KG1 (cell line): ENCODE measurements at regions not wholly inside any gene's neighbourhood (a gene's known extent, or its start where the extent isn't known, plus 50 kb on each side); places are given as distances from the start of the nearest gene placed in this dataset.
"Not testable (repeated sequence)": the region's sequence is repeated elsewhere in the genome, so short reads cannot be mapped to it uniquely, and the experiment has no call there.

ENCODE experiments used
- DNase-seq: peaks from one replicate; lab custom pipeline; 2025; lab: John Stamatoyannopoulos, UW

DNA sequence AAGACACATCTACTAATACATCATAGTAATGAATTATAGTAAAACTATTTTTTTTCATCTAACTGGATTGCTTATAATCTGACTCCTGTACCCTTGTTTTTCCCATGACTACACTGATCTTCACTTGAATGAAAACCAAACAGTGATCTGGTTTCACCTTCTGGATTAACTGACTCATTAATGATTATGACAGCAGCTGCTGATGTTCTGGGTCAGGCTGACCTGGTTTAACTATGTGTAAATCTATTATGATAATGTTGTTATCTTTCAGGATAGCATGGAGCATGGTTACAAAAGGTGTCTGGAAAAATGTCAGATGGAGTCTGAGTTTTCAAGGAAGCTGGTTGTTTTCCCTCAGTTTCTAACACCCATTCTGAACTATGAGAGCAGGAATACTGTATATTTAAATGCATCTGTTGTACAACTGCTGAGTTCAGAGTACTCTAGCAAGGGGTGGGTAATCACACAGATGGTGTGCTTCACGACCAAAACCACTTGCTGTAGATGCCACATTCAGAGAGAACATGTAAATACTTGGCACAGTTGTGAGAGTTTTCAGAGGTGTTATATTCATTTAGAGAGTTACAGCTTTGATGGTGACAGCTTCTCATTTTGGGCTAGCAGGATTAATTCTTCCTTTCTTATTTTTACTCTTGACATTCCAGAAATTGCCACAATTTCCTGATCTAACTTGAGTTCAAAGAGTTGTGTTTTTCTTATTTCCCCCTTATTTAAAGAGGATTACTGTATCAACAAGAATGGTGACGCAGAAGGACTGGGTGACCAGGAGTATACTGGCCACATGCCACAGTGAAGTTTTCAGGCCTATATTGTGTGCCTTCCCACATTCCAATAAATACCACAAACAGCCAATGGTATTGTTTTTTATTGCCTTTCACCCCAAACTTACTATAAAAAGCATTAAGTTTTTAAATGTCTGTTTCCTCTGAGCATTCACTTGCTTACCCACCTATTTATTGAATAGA, 249.7 kb upstream of the TET2 start:
- no peak for DNase-seq

DNA sequence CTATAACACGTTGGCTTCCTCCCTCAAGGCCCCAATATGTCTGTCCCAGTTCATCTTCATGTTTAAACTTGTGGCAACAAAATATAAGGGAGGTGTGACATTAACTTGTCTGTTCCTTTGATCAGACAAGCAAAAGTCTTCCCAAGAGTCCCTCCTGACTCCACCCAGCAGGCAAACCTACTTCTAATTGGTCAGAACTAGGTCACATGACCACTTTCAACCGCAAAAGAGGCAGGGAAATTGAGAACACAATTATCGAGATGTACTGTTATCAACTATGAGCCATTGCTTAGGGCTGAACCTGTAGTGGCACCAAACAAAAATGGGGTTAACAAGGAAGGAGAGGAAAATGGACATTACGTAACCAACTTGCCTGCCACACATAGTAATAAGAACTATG, 246.8 kb upstream of the TET2 start:
- DNase-seq: no peak

GRCh38 chr4:104901438-104901837, 245.2 kb upstream of the TET2 start:
- no peak for DNase-seq

- no peak for DNase-seq
Measured at GRCh38 chr4:104901961-104902605, 244.6 kb upstream of the TET2 start.

- DNase-seq: no peak
Measured at GRCh38 chr4:104905065-104905464, 241.6 kb upstream of the TET2 start.

- no peak for DNase-seq
Measured at GRCh38 chr4:104905546-104905945, 241.1 kb upstream of the TET2 start.

DNA sequence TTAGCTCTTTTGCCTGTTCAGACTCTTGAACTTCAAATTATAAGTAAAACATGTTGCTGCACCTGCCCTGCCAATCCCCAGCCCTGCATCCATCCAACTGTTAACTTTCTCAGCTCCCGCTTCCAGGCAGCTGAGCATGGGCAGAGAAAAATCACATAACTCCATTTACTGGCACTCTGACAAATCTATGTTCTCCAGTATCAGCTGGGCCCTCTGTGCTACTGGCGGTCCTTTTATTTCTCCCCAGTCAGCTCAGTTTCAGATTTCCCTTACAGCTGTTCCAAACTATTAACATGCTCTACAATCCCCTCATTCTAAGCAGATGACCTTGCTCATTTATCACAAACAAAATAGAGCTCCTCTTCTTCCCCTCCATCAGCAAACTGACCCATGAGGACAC, 240.4 kb upstream of the TET2 start:
- DNase-seq: no peak

DNA sequence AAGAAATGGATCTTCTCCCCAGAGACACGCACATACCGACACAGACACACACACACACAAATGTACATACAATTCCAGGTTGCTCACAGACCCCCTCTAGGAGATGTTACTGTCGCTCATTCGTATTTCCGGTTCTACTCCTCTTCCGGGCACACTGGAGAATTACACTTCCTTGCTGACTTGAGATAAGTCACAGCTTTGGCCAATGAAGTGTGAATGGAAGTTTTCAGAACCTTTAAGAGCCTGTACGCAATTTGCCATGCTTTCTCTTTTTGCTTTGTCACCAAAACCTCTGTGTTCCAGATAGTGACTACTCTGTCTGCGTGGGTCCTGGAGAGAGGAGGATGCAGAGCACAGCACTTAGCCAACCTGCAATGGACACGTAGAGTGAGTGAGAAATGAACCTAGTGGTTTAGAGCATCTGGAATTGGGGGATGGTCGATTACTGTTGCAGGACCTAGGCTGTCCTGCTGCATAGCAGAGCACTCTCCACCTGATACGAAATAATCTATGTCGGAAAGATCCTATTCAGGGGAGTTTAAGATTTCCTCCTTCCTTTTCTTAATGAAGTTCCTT, 239.5 kb upstream of the TET2 start:
- no peak for DNase-seq

DNA sequence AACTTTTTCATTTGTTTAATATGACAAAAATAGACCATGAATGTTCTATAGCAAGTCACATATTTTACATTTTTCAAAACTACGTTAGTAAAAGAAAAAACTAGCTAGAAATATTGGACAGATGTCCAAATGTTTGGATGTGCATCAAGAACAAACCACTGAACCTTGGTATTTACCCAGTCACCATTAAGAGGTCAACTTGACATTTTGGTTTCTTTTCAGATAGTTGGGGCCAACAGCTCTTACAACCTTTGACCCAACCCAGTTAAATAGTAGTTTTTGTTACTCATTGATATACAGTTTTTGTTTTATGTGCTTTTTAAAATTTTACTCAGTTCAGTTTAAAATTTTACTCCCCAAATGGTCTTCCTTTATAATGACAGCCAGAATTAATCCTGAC, 238.7 kb upstream of the TET2 start:
- no peak for DNase-seq

DNA sequence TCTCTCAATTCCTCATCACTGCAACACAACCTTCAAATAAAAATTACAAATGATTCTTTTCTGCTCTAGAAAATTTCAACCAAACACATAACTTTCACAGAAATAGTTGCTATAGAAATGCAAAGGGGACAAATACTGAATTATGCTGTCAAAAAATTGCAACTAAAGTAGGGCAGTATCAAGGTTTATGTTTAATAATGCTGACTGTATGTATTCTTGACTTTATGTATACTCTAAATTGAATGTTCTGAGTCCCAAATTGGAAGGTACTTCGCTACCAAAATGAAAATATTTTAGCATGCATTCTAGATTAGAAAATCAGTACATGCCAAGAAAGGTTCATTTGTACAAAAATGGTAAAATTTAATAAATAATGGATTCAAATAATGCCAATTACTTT, 237.3 kb upstream of the TET2 start:
- DNase-seq: no peak

- DNase-seq: no peak
Measured at GRCh38 chr4:104912518-104912917, 234.2 kb upstream of the TET2 start.

DNA sequence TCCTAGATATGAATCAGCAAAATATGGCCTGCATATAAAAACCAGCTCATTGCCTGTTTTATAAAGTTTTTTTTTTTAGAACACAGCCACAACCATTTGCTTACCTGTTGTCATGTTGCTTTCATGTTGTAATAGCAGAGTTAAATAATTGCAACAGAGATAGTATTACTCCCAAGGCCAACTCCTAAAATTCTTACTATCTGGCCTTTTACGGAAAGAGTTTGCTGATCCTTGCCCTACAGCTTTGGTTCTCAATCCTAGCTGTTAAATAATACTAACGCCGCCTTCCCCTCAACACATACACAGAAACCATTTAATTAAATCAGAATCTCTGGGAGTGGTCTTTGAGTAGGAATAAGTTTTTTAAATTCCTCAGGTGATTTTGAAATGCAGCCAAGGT, 231.3 kb upstream of the TET2 start:
- DNase-seq: no peak

- no peak for DNase-seq
Measured at GRCh38 chr4:104915864-104916263, 230.8 kb upstream of the TET2 start.

DNA sequence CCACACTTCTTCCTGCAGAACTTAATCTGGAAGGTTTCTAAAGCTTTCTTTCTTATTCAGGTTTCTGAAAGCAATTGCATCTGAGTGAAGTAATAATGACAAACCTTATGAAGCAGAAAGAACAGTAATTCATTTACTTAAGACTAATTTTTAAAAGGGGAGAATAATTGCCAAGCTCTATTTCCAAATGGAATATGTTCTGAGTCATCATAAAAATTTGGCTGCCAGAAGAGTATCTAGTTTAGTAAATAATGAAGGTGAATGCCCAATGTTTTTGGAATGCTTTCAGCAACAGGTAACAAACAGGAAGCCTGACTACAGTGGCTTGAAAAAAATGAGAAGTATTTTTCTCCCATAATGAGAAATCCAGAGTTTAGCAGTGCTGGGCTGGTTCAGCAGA, 227.3 kb upstream of the TET2 start:
- DNase-seq: no peak

DNA sequence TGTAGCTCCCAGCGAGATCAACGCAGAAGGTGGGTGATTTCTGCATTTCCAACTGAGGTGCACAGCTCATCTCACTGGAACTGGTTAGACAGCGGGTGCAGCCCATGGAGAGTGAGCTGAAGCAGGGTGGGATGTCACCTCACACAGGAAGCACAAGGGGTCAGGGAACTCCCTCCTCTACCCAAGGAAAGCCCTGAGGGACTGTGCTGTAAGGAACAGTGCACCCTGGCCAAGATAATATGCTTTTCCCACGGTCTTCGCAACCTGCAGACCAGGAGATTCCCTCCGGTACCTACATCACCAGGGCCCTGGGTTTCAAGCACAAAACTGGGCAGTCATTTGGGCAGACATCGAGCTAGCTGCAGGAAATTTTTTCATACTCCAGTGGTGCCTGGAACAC, 216.4 kb upstream of the TET2 start:
- DNase-seq: no peak

- not testable (repeated sequence) for DNase-seq
Measured at GRCh38 chr4:104930745-104931736, 215.6 kb upstream of the TET2 start.

DNA sequence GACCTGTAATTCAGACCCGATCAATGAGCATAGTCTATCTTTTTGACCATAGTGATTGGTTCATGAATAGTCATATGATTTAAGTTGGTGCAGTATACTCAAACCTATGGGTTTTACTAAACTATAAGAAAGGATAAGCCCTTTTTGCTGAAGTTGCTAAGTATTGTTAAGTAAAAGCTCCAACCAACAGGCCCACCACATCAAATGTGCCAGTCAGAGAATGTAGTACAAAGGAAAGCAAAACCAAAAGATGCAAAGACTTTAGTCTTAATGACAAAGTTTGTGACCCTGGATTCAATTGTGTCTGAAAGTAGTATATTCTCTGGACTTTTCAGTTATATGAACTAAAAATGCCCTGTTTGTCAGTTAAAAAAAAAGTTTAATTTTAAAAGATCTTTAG, 208.1 kb upstream of the TET2 start:
- DNase-seq: no peak

GRCh38 chr4:104940927-104941326, 205.7 kb upstream of the TET2 start:
- DNase-seq: no peak

DNA sequence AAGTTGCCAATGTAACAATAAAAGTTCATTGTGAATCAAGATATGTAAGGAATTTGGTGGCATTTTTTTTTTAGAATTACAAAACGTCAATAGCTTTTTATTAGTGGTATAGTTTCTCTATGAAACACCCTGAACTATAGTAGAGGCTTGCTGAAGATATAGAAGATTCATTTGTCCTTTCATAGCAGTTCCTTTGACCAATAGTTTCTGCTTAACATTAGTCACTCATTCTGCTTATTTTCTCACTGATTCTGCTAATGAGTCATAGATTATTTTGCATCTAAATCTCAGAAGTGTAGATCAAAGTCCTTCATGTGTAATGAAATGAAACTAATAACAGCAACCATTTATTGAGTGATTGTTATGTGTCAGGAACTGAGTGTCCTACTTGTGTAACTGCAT, 205.0 kb upstream of the TET2 start:
- DNase-seq: no peak

GRCh38 chr4:104942990-104943743, 203.5 kb upstream of the TET2 start:
- no peak for DNase-seq

DNA sequence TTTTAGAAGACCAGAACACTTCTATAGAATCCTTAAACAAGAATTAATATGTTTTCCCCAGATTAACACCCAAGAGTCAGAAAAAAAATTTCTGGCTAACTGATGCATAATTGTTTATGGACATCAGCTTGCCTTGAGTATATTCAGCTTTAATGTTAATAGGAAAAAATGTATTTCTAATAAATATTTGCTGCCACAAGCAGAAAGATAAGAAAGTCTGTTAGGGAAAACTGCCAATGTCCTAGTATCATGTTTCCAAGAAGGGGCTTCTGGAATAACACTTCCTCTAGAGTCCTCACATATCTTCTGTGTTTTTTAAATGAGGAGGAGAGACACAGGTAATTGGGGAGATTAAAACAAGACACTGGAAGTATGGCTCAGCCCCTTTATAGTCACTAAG, 202.1 kb upstream of the TET2 start:
- no peak for DNase-seq
